ENCODE measurements at regions not wholly inside any gene's neighbourhood (a gene's known extent, or its start where the extent isn't known, plus 50 kb on each side); places are given as distances from the start of the nearest gene placed in this dataset.

GRCh38 chr10:7007600-7008190 is 403.1 kb downstream of the SFMBT2 start:
- 80% methylated on average over 5 of the region's 8 CpGs for WGBS (ENCODE audit: insufficient coverage, low lambda C conversion rate)
- H3K4me1 ChIP-seq (ENCODE audit: control insufficient read depth, insufficient read depth, low read length) = no peaks in the 10 kb centered on the region
- DNase-seq = no peak
- no peaks in the 10 kb centered on the region for H3K9me3 ChIP-seq (ENCODE audit: control insufficient read depth, low read depth, low read length)
- H3K27me3 ChIP-seq (ENCODE audit: control insufficient read depth, insufficient read depth, low read length) = no peaks in the 10 kb centered on the region
- no peak overlapping the region for H3K27ac ChIP-seq (ENCODE audit: low read length)
- H3K4me3 ChIP-seq (ENCODE audit: low read length) = no peak overlapping the region
- no peaks in the 10 kb centered on the region for H3K36me3 ChIP-seq (ENCODE audit: control insufficient read depth, insufficient read depth, low read length)

GRCh38 chr10:7006566-7006965 is 404.3 kb downstream of the SFMBT2 start:
- no CpG with 5 or more reads among the region's 2 CpGs for WGBS (ENCODE audit: insufficient coverage, low lambda C conversion rate)
- no peaks in the 10 kb centered on the region for H3K9me3 ChIP-seq (ENCODE audit: control insufficient read depth, low read depth, low read length)
- H3K36me3 ChIP-seq (ENCODE audit: control insufficient read depth, insufficient read depth, low read length) = no peaks in the 10 kb centered on the region
- no peaks in the 10 kb centered on the region for H3K4me1 ChIP-seq (ENCODE audit: control insufficient read depth, insufficient read depth, low read length)
- H3K4me3 ChIP-seq (ENCODE audit: low read length) = no peak overlapping the region
- no peak overlapping the region for H3K27ac ChIP-seq (ENCODE audit: low read length)
- no peak for DNase-seq
- H3K27me3 ChIP-seq (ENCODE audit: control insufficient read depth, insufficient read depth, low read length) = no peaks in the 10 kb centered on the region

GRCh38 chr10:7003831-7004395 is 406.9 kb downstream of the SFMBT2 start:
- H3K27ac ChIP-seq (ENCODE audit: low read length) = no peak overlapping the region
- 100% methylated on average over 1 of the region's 4 CpGs for WGBS (ENCODE audit: insufficient coverage, low lambda C conversion rate)
- no peaks in the 10 kb centered on the region for H3K4me1 ChIP-seq (ENCODE audit: control insufficient read depth, insufficient read depth, low read length)
- no peaks in the 10 kb centered on the region for H3K9me3 ChIP-seq (ENCODE audit: control insufficient read depth, low read depth, low read length)
- H3K36me3 ChIP-seq (ENCODE audit: control insufficient read depth, insufficient read depth, low read length) = no peaks in the 10 kb centered on the region
- no peaks in the 10 kb centered on the region for H3K27me3 ChIP-seq (ENCODE audit: control insufficient read depth, insufficient read depth, low read length)
- H3K4me3 ChIP-seq (ENCODE audit: low read length) = no peak overlapping the region
- DNase-seq = no peak

GRCh38 chr10:7000061-7000460 is 410.8 kb downstream of the SFMBT2 start:
- H3K9me3 ChIP-seq (ENCODE audit: control insufficient read depth, low read depth, low read length) = no peaks in the 10 kb centered on the region
- DNase-seq = no peak
- no peaks in the 10 kb centered on the region for H3K4me1 ChIP-seq (ENCODE audit: control insufficient read depth, insufficient read depth, low read length)
- no CpG with 5 or more reads among the region's 4 CpGs for WGBS (ENCODE audit: insufficient coverage, low lambda C conversion rate)
- no peaks in the 10 kb centered on the region for H3K27me3 ChIP-seq (ENCODE audit: control insufficient read depth, insufficient read depth, low read length)
- H3K4me3 ChIP-seq (ENCODE audit: low read length) = no peak overlapping the region
- H3K36me3 ChIP-seq (ENCODE audit: control insufficient read depth, insufficient read depth, low read length) = no peaks in the 10 kb centered on the region
- H3K27ac ChIP-seq (ENCODE audit: low read length) = no peak overlapping the region

GRCh38 chr10:6999232-6999925 is 411.5 kb downstream of the SFMBT2 start:
- no peak for DNase-seq
- no peaks in the 10 kb centered on the region for H3K27me3 ChIP-seq (ENCODE audit: control insufficient read depth, insufficient read depth, low read length)
- no peaks in the 10 kb centered on the region for H3K9me3 ChIP-seq (ENCODE audit: control insufficient read depth, low read depth, low read length)
- H3K4me1 ChIP-seq (ENCODE audit: control insufficient read depth, insufficient read depth, low read length) = no peaks in the 10 kb centered on the region
- no peak overlapping the region for H3K4me3 ChIP-seq (ENCODE audit: low read length)
- WGBS (ENCODE audit: insufficient coverage, low lambda C conversion rate) = 88% methylated on average over 1 of the region's 2 CpGs
- no peaks in the 10 kb centered on the region for H3K36me3 ChIP-seq (ENCODE audit: control insufficient read depth, insufficient read depth, low read length)
- no peak overlapping the region for H3K27ac ChIP-seq (ENCODE audit: low read length)

GRCh38 chr10:6997509-6997908 is 413.3 kb downstream of the SFMBT2 start:
- Histone ChIP-seq H3K36me3 (ENCODE audit: control insufficient read depth, insufficient read depth, low read length) (no peaks in the 10 kb centered on the region), H3K9me3 (ENCODE audit: control insufficient read depth, low read depth, low read length) (no peaks in the 10 kb centered on the region), H3K27ac (ENCODE audit: low read length) (no peak overlapping the region), H3K27me3 (ENCODE audit: control insufficient read depth, insufficient read depth, low read length) (no peaks in the 10 kb centered on the region), H3K4me1 (ENCODE audit: control insufficient read depth, insufficient read depth, low read length) (no peaks in the 10 kb centered on the region), H3K4me3 (ENCODE audit: low read length) (no peak overlapping the region)
- DNase-seq = no peak
- no CpG with 5 or more reads among the region's 2 CpGs for WGBS (ENCODE audit: insufficient coverage, low lambda C conversion rate)

GRCh38 chr10:6996431-6996830 is 414.4 kb downstream of the SFMBT2 start:
- H3K9me3 ChIP-seq (ENCODE audit: control insufficient read depth, low read depth, low read length) = no peaks in the 10 kb centered on the region
- no peaks in the 10 kb centered on the region for H3K27me3 ChIP-seq (ENCODE audit: control insufficient read depth, insufficient read depth, low read length)
- WGBS (ENCODE audit: insufficient coverage, low lambda C conversion rate) = 41% methylated on average over 3 of the region's 4 CpGs
- H3K4me1 ChIP-seq (ENCODE audit: control insufficient read depth, insufficient read depth, low read length) = no peaks in the 10 kb centered on the region
- no peaks in the 10 kb centered on the region for H3K36me3 ChIP-seq (ENCODE audit: control insufficient read depth, insufficient read depth, low read length)
- no peak overlapping the region for H3K4me3 ChIP-seq (ENCODE audit: low read length)
- no peak overlapping the region for H3K27ac ChIP-seq (ENCODE audit: low read length)
- DNase-seq = no peak

- Histone ChIP-seq H3K27ac (ENCODE audit: low read length) (no peak overlapping the region), H3K4me1 (ENCODE audit: control insufficient read depth, insufficient read depth, low read length) (no peaks in the 10 kb centered on the region), H3K9me3 (ENCODE audit: control insufficient read depth, low read depth, low read length) (no peaks in the 10 kb centered on the region), H3K36me3 (ENCODE audit: control insufficient read depth, insufficient read depth, low read length) (no peaks in the 10 kb centered on the region), H3K4me3 (ENCODE audit: low read length) (no peak overlapping the region), H3K27me3 (ENCODE audit: control insufficient read depth, insufficient read depth, low read length) (no peaks in the 10 kb centered on the region)
- DNase-seq = no peak
- WGBS (ENCODE audit: insufficient coverage, low lambda C conversion rate) = no CpG with 5 or more reads among the region's 4 CpGs
These were observed 415.0 kb downstream of the SFMBT2 start for GRCh38 chr10:6995831-6996230.

- no peak for DNase-seq
- Histone ChIP-seq H3K27me3 (ENCODE audit: control insufficient read depth, insufficient read depth, low read length) (no peaks in the 10 kb centered on the region), H3K9me3 (ENCODE audit: control insufficient read depth, low read depth, low read length) (no peaks in the 10 kb centered on the region), H3K4me3 (ENCODE audit: low read length) (no peak overlapping the region), H3K4me1 (ENCODE audit: control insufficient read depth, insufficient read depth, low read length) (no peaks in the 10 kb centered on the region), H3K27ac (ENCODE audit: low read length) (no peak overlapping the region), H3K36me3 (ENCODE audit: control insufficient read depth, insufficient read depth, low read length) (no peaks in the 10 kb centered on the region)
- no CpG with 5 or more reads among the region's 3 CpGs for WGBS (ENCODE audit: insufficient coverage, low lambda C conversion rate)
These were observed 415.3 kb upstream of the PRKCQ start for GRCh38 chr10:6995341-6995740.

GRCh38 chr10:6990891-6991290 is 410.8 kb upstream of the PRKCQ start:
- no peaks in the 10 kb centered on the region for H3K9me3 ChIP-seq (ENCODE audit: control insufficient read depth, low read depth, low read length)
- H3K36me3 ChIP-seq (ENCODE audit: control insufficient read depth, insufficient read depth, low read length) = no peaks in the 10 kb centered on the region
- no peaks in the 10 kb centered on the region for H3K4me1 ChIP-seq (ENCODE audit: control insufficient read depth, insufficient read depth, low read length)
- no peak overlapping the region for H3K27ac ChIP-seq (ENCODE audit: low read length)
- no peak for DNase-seq
- H3K27me3 ChIP-seq (ENCODE audit: control insufficient read depth, insufficient read depth, low read length) = no peaks in the 10 kb centered on the region
- H3K4me3 ChIP-seq (ENCODE audit: low read length) = no peak overlapping the region

GRCh38 chr10:6988654-6989053 is 408.6 kb upstream of the PRKCQ start:
- no CpG with 5 or more reads among the region's 4 CpGs for WGBS (ENCODE audit: insufficient coverage, low lambda C conversion rate)
- H3K36me3 ChIP-seq (ENCODE audit: control insufficient read depth, insufficient read depth, low read length) = no peaks in the 10 kb centered on the region

More at GRCh38 chr10:6988654-6989053, 408.6 kb upstream of the PRKCQ start:
- Histone ChIP-seq H3K27me3 (ENCODE audit: control insufficient read depth, insufficient read depth, low read length) (no peaks in the 10 kb centered on the region), H3K27ac (ENCODE audit: low read length) (no peak overlapping the region), H3K4me1 (ENCODE audit: control insufficient read depth, insufficient read depth, low read length) (no peaks in the 10 kb centered on the region), H3K9me3 (ENCODE audit: control insufficient read depth, low read depth, low read length) (no peaks in the 10 kb centered on the region), H3K4me3 (ENCODE audit: low read length) (no peak overlapping the region)
- DNase-seq = no peak
